GM12874 (cell line): ENCODE measurements at regions not wholly inside any gene's neighbourhood (a gene's known extent, or its start where the extent isn't known, plus 50 kb on each side); places are given as distances from the start of the nearest gene placed in this dataset.

Source experiments
- CTCF ChIP-seq: IDR thresholded peaks from 2 replicates; pipeline ENCODE4 v1.5.1; 2011; ENCODE audit warnings: low read depth, mild to moderate bottlenecking, control low read depth, low read length, moderate library complexity; ENCODE audit not compliant: insufficient read depth

GRCh38 chr2:117359266-117359914, 455.1 kb upstream of the DDX18 start:
- no peak for TF ChIP-seq CTCF

- no peak for TF ChIP-seq CTCF
These were observed 453.9 kb upstream of the DDX18 start for GRCh38 chr2:117360586-117360985.

GRCh38 chr2:117378653-117379052, 435.8 kb upstream of the DDX18 start:
- no peak for TF ChIP-seq CTCF

- TF ChIP-seq CTCF: no peak
These were observed 434.6 kb upstream of the DDX18 start for GRCh38 chr2:117379928-117380327.

- no peak for TF ChIP-seq CTCF
These were observed 418.3 kb upstream of the DDX18 start for GRCh38 chr2:117396161-117396560.

- no peak for TF ChIP-seq CTCF
These were observed 412.9 kb upstream of the DDX18 start for GRCh38 chr2:117401582-117401981.

- TF ChIP-seq CTCF: no peak
These were observed 408.0 kb upstream of the DDX18 start for GRCh38 chr2:117406443-117406842.
